ENCODE measurements at regions not wholly inside any gene's neighbourhood (a gene's known extent, or its start where the extent isn't known, plus 50 kb on each side); places are given as distances from the start of the nearest gene placed in this dataset.

- POLR2A ChIA-PET (ENCODE audit: partially characterized antibody) = no interaction called here
- Histone ChIP-seq H3K36me3 (ENCODE audit: control insufficient read depth in 2 of 4, insufficient read depth in 4 of 4, low read length in 3 of 4) (no peaks in the 10 kb centered on the region), H4K20me1 (replicated peaks in 1 of 2; ENCODE audit: control insufficient read depth in 1 of 2, insufficient read depth in 2 of 2, low read length in 2 of 2) (no peaks in the 10 kb centered on the region), H3K56ac (replicated peaks; ENCODE audit: insufficient read length, low read depth, low read length) (no peak overlapping the region), H3K4me2 (ENCODE audit: insufficient read depth in 1 of 2, low read depth in 2 of 2, low read length in 2 of 2) (no peak overlapping the region), H3K4me1 (replicated peaks in 1 of 4; ENCODE audit: control insufficient read depth in 3 of 4, insufficient read depth in 4 of 4, low read length in 3 of 4) (no peaks in the 10 kb centered on the region), H3K27ac (ENCODE audit: low read depth, low read length) (no peak overlapping the region), H2BK15ac (ENCODE audit: low read length) (no peak overlapping the region), H2BK20ac (ENCODE audit: low read length) (no peak overlapping the region), H3K14ac (ENCODE audit: insufficient read length) (no peak overlapping the region), H2AK5ac (ENCODE audit: low read depth, low read length) (no peak overlapping the region), H2AFZ (ENCODE audit: low read length) (no peak overlapping the region), H3K9me3 (ENCODE audit: insufficient read depth in 2 of 2, low read depth in 1 of 2, low read length in 1 of 2) (no peaks in the 10 kb centered on the region), H3K23ac (ENCODE audit: insufficient read length) (no peak overlapping the region), H4K5ac (ENCODE audit: insufficient read length, low read depth, low read length) (no peak overlapping the region), H3K79me2 (ENCODE audit: control insufficient read depth in 1 of 2, insufficient read depth in 2 of 2, low read length in 2 of 2) (no peaks in the 10 kb centered on the region), H3K9ac (replicated peaks in 1 of 4; ENCODE audit: extremely low read depth in 1 of 4, low read depth in 3 of 4, low read length in 3 of 4) (no peak overlapping the region), H4K8ac (ENCODE audit: extremely low read depth, insufficient read depth, low read length) (no peak overlapping the region), H3K4ac (replicated peaks; ENCODE audit: insufficient read length, low read depth, low read length) (no peak overlapping the region), H2BK12ac (ENCODE audit: low read depth, low read length) (no peak overlapping the region), H3K23me2 (ENCODE audit: low read depth, low read length) (no peaks in the 10 kb centered on the region), H4K91ac (replicated peaks; ENCODE audit: insufficient read length, low read length) (no peak overlapping the region), H3K4me3 (ENCODE audit: extremely low read depth in 1 of 4, insufficient read depth in 2 of 4, low read depth in 3 of 4, low read length in 4 of 4) (no peak overlapping the region), H3K27me3 (replicated peaks in 1 of 4; ENCODE audit: control insufficient read depth in 3 of 4, extremely low read depth in 1 of 4, insufficient read depth in 3 of 4, low read length in 3 of 4) (no peaks in the 10 kb centered on the region), H2BK120ac (replicated peaks; ENCODE audit: low read depth, low read length) (no peak overlapping the region), H2BK5ac (ENCODE audit: low read depth, low read length) (no peak overlapping the region), H3K18ac (ENCODE audit: extremely low read depth, low read length) (no peak overlapping the region), H3K79me1 (ENCODE audit: low read depth, low read length) (no peaks in the 10 kb centered on the region)
- DNase-seq (ENCODE audit: low read depth in 1 of 2, low spot score in 2 of 2) (no peak), FAIRE-seq (no peak)
- 95% methylated on average over 1 of the region's 1 CpG; no CpG with 5 or more reads in 1 of the 2 experiments for WGBS, 2 experiments (ENCODE audit: extremely low coverage in 1 of 2, insufficient coverage in 1 of 2, insufficient read length in 1 of 2, insufficient replicate concordance in 2 of 2, low coverage in 1 of 2, low lambda C conversion rate in 2 of 2, missing lambda C conversion rate in 1 of 2)
- CTCF ChIA-PET (ENCODE audit: partially characterized antibody) = interaction anchor here (0.6 to 2.4 kb wide), 4 partner anchors 33 to 412 kb away, joined by 3 to 7 read pairs (median 4); no protein-coding TSS in a partner anchor
- TF ChIP-seq SRF (IDR thresholded peaks at IDR 0.05; ENCODE audit: low read depth, low read length) (no peak), TBP (IDR thresholded peaks at IDR 0.05; ENCODE audit: low read depth, low read length) (no peak), JUN (IDR thresholded peaks at IDR 0.05; ENCODE audit: low read depth, low read length) (no peak), POU5F1 (IDR thresholded peaks at IDR 0.05; ENCODE audit: low read depth, low read length) (no peak), HDAC6 (IDR thresholded peaks at IDR 0.05; ENCODE audit: low read depth, low read length) (no peak), CHD1 (IDR thresholded peaks at IDR 0.05; ENCODE audit: low read depth, low read length) (no peak), CREB1 (IDR thresholded peaks at IDR 0.05) (no peak), E2F6 (IDR thresholded peaks at IDR 0.05) (no peak), TAF1 (IDR thresholded peaks at IDR 0.05; ENCODE audit: low read depth, low read length) (no peak), BCL11A (IDR thresholded peaks at IDR 0.05; ENCODE audit: low read depth in 2 of 2, low read length in 2 of 2) (no peak), GTF2F1 (IDR thresholded peaks at IDR 0.05; ENCODE audit: borderline replicate concordance, low read depth, low read length) (no peak), KDM4A (IDR thresholded peaks at IDR 0.05; ENCODE audit: low read depth, low read length, severe bottlenecking) (no peak), CTBP2 (IDR thresholded peaks at IDR 0.05; ENCODE audit: borderline replicate concordance, insufficient read depth, insufficient read length, low read length) (no peak), CHD2 (IDR thresholded peaks at IDR 0.05; ENCODE audit: low read length) (no peak), FOSL1 (IDR thresholded peaks at IDR 0.05; ENCODE audit: insufficient read depth, low read depth, low read length) (no peak), POLR2A (IDR thresholded peaks at IDR 0.05; ENCODE audit: control extremely low read depth in 1 of 2, low read depth in 2 of 2, low read length in 2 of 2) (no peak)
These were observed 52.5 kb upstream of the NEDD4L start for GRCh38 chr18:57991552-57991951.
